Right renal cortex interstitium (tissue), 3 donors: ENCODE measurements at regions not wholly inside any gene's neighbourhood (a gene's known extent, or its start where the extent isn't known, plus 50 kb on each side); places are given as distances from the start of the nearest gene placed in this dataset.

Experiments used
- DNase-seq, 3 donors: peaks; one replicate each; pipeline ENCODE4 v3.0.0-alpha.2; 2013; ENCODE audit warnings: low read depth in 3 of 3, low spot score in 2 of 3

- no peak for DNase-seq
These were observed 265.8 kb upstream of the ZNF717 start for GRCh38 chr3:76051145-76051544.

DNA sequence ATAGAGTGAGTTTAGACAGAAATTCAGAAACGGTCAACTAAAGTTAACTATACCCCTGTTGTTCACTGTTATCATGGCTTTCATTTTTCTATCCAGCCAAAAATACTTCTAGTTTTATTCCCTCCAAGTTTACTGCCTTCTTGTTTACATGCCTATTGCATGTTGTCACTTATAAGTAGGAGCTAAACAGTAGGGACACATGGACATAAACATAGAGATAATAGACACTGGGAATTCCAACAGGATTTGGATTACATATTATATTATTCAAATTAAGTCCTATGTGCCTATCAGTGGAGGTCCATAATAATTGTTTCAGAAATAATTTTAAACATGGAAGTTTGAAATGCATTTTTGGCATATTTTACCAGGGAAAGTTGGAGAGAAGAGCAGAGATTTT, 269.1 kb upstream of the ZNF717 start:
- DNase-seq = no peak

DNA sequence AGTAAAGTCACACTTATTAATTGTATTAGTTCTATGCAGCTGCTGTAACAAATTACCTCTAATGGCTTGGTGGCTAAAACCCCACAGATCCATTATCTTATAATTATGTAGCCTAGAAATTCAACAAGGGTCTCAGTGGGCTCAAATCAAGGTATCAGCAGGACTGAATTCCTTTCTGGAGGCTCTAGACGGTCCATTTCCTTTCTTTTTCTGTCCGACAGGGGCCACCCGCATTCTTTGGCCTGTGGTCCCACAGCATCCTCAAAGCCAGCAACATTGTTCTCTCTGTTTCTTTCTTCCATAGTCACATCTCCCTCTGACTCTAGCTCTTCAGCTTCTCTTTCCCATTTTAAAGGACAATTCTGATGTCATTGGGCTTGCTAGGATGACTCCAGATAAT, 276.3 kb upstream of the ZNF717 start:
- DNase-seq = no peak

DNA sequence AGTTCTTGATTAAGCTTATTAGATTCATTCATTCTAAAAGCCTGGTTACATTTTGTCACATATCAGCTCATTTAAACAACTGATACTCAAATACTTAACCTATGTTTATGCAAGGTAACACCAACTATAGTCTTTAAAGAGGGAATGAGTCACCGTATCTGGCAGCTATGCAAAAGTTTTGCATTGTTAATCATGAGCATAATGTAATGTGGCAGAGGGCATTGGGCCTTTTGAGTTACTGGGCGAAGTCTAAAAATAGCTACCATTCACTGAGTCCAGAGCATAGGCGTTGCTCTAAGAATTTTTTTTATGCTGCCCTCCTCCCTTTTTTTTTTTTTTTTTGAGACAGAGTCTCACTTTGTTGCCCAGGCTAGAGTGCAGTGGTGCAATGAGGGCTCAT, 277.7 kb upstream of the ZNF717 start:
- DNase-seq = no peak

DNA sequence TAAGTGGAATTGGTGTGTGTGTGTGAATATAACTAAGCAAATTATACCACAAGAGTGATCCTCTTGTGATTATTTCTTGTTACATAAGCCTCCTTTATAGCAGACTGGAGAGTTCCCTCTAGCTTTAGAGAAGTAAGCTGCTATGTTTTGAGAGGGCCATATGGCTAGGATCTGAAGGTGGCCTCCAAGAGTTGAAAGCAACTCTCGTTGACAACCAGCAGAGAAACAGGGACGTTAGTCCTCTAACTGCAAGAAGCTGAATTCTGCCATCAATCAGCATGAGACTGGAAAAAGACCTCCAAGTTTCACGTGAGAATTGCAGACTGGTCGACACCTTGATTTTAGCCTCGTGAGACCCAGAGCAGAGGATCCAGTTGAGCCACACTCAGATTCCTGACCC, 278.5 kb upstream of the ZNF717 start:
- DNase-seq = no peak

DNA sequence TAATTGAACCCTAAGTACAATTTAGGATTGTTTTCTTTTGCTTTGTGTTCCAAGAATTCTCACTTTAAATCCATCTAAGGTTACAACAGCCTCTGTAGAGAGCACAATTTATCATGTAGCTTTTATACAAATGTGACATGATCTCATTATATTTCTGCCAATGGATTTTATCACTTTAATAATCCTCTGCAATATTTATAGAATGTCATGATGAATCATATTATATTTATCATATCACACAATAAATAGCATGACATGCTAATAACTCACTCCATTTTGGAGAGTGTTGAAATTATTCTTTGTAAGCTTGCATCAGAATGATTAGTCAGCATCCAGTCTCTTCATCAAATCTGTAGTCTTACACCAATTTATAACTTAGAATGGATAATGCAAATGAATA, 280.6 kb upstream of the ZNF717 start:
- DNase-seq = no peak

GRCh38 chr3:76078101-76078500, 292.8 kb upstream of the ZNF717 start:
- DNase-seq = no peak

DNA sequence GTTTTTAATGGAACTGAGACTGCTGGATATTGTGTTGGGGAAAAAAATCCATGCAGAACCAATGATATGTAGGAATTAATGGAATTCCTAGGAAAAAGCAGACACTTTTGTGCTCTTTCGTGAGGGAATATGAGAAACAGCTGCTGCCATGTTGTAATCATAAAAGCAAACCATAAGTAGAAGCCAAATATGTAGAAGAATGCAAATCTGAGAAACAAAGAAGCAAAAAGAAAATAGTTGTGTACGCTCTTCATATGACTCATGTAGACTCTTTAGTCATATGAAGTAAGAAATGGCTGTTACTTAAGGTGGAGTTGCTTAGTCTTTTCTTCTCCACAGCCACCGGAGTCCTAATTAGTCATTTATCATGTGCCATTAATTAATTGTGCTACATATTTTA, 298.6 kb upstream of the ZNF717 start:
- DNase-seq = no peak

- DNase-seq = no peak
These were observed 310.7 kb upstream of the ZNF717 start for GRCh38 chr3:76096036-76096435.

DNA sequence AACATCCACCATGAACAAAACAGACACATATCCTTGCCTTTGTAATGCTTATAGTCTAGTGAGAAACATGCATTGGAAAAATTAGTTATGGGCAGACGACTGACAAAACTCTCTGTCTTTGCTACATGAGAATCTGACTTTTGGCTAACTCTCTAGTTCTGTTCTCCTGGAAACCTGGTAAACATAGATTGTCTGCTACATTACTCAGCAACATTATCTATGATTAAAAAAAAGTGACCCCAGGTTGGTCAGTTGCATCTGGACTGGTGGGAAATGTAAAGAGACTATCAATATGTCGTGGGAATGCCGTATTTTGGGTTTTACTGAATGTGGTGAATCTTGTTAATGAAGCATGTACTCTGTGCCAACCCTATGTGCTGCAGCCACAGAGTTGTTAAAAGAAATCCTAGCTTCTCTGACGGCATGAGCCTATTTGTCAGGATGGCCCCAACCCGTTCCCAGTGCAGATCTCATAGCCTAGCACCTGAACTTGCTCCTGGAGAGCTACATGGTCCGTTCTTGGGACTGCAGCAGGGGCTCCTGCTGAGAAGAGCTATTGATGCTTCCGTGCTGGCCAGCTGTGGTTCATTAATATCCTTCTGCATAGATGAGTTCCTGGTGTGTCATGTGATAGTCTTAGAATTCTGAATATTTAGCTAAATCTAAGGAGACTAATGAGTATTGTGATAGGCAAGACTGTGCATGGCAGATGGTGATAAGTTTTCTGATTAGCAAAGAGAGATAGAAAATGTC, 311.7 kb upstream of the ZNF717 start:
- DNase-seq = no peak

GRCh38 chr3:76097589-76097969, 312.2 kb upstream of the ZNF717 start:
- no peak for DNase-seq

DNA sequence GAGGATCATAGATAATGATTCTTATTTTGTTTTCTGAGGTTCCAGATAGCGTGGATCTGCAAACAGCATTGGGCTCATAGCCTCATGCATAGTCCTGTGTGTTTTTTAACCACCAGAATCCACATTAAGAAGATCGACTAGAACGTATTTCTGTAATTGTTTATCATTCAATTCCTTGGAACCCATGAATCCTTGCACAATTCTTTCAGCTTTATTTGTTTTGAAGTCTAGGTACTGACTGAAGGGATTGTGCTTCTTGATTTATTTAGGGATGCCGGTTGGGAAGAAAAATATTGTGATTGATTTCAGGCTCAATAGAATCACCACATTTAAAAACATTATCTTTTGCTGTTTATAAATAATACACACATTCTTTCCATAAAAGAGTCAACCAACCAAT, 314.6 kb upstream of the ZNF717 start:
- DNase-seq = no peak

DNA sequence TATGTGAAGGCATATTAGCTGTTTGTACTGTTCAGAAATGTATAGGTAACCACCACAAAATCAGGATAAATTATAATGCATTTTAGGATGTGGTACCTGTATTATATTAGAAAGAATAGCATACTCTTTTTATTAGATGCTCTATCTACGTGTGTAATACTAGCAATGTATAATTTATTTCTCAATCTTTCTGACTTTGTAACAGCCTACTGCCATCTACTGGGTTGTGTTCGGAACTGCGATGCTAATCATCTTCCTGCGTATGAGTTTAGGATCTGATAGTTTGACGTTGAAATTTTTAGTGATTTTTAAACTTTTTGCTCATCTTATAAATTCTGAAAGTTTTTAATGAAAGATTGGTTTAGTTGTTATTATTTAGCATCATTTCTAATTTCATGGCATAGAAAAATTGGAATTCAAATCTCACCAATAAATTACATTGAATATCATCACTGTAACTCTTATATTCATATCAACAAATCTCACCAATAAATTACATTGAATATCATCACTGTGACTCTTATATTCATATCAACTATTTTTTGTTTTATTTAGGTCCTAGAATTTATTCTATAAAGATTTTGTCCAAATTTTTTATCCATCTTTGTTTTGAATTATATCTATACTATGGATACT, 322.7 kb upstream of the ZNF717 start:
- peak in 1 of 3 donors; percentile 8 for DNase-seq

GRCh38 chr3:76111808-76112207, 326.5 kb upstream of the ZNF717 start:
- DNase-seq = no peak

- DNase-seq = no peak
These were observed 336.7 kb upstream of the ZNF717 start for GRCh38 chr3:76122007-76122406.

DNA sequence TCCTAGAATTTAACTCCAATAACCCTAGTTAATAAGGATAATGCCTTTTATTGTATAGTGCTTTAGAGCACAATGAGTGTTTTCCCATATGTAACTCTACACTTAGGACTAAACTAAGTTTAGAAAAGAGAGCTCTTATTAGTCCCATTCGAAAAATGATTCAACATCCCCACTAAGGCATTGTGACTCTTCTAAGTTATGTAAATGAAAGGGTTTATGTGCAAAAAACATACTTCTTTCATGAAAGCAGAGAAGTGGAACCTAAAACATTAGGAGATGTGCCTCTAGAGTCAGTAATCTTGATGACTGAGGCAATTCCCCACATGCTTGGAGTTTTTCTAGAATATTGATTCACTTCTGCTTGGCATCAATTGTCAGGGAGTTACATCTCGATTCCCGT, 344.1 kb upstream of the ZNF717 start:
- no peak for DNase-seq

GRCh38 chr3:76131396-76132153, 346.2 kb upstream of the ZNF717 start:
- DNase-seq = no peak

- DNase-seq = no peak
These were observed 346.8 kb upstream of the ZNF717 start for GRCh38 chr3:76132154-76132470.

DNA sequence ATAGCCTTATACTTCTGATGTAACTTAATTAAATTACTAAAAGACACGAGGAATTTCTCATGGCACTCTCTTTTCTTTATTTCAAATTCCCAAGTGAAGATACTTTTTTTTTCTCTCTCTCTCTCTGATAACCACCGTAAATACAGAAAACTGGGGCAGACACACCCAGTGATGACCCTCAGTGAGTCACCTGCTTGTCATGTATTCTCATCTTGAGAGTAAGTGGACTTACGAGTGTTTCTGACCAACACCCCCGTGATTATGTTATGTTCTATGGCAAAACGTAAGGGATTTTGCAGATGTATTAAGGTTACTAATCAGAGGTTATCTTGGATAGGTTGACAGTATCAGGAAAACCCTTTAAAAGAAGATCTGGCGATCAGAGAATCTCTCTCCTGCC, 348.8 kb upstream of the ZNF717 start:
- DNase-seq = no peak

DNA sequence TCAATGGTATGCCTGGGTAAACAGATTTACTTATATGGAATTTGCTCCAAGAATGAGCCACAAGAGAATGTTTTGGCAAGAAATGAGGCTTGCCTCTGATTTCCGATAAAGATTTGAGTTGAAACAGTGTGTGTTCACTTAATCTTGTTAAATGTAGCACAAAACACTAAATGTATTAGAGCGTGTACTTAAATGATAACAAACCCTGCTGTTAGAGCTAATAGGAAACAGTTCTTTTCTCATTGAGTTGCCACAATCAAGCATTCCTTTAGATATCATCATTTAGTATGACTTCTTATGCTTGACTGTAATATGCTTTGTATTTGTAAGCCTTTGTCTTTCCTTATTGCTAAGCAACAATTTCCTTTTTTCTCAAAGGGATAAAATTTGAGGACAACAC, 353.6 kb upstream of the ZNF717 start:
- DNase-seq = no peak

- no peak for DNase-seq
These were observed 362.5 kb upstream of the ZNF717 start for GRCh38 chr3:76147846-76148245.

DNA sequence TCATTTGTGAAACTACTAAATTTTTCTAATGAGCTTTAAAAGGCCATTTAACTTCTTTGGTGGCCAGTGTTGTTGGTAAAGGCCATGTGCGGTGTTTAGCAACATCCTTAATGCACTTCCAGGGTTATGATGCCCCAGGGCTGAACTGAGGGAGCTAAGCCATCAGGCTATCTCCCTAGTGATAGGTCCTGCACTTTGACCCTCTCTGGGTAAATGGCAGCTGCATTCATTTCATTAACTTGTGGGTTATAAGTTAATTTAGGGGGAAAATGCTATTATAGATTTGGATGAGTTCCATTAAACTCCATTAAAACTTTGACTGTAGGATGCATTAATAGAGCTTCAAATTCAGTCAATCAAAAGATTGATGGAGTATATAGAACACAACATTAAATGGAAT, 366.7 kb upstream of the ZNF717 start:
- no peak for DNase-seq
